ENCODE measurements at regions not wholly inside any gene's neighbourhood (a gene's known extent, or its start where the extent isn't known, plus 50 kb on each side); places are given as distances from the start of the nearest gene placed in this dataset.

- TF ChIP-seq CTCF (IDR thresholded peaks at IDR 0.05; ENCODE audit: poor library complexity, severe bottlenecking) = no peak
- TF ChIP-seq EZH2 (IDR thresholded peaks at IDR 0.05; ENCODE audit: borderline replicate concordance, insufficient read depth, low read length, poor library complexity, severe bottlenecking) = no peak
Observed at GRCh38 chr4:170872794-170873193, 783.0 kb upstream of the AADAT start.
